HCT116 (cell line): ENCODE measurements at regions not wholly inside any gene's neighbourhood (a gene's known extent, or its start where the extent isn't known, plus 50 kb on each side); places are given as distances from the start of the nearest gene placed in this dataset.

ENCODE experiments used
- ATAC-seq: fragments of 200-7000 bp; cut with Tn5 transposase; 2 replicates; pipeline ENCODE4 v1.9.1; 2020; ENCODE audit warnings: mild to moderate bottlenecking, moderate library complexity
- BruUV-seq: library from RNA; stranded (reverse); fragments of 400-500 nt; replicated peaks from 2 replicates; lab custom pipeline; 2021; lab: Mats Ljungman, UMichigan
- CTCF ChIA-PET: fragments of 300-600 bp; sonication (Branson Sonifier 250); formaldehyde crosslinking; loops from one replicate; lab custom pipeline; 2021; ENCODE audit warnings: antibody characterized with exemption; lab: Charles Lee
- POLR2A ChIA-PET: fragments of 300-600, 350-600 bp; sonication (Branson Sonifier 250); formaldehyde crosslinking; loops from one replicate; lab custom pipeline; 2021; ENCODE audit warnings: antibody characterized with exemption; lab: Charles Lee
- RAD21 ChIA-PET, 2 experiments: fragments of 300-600 bp; sonication (Branson Sonifier 250); formaldehyde crosslinking; loops; one replicate each; lab custom pipeline; 2023; ENCODE audit warnings: low total read pairs in 2 of 2; ENCODE audit not compliant: uncharacterized antibody in 2 of 2, unreplicated experiment in 2 of 2, low non-redundant PET in 1 of 2; lab: Charles Lee
- DNase-seq: peaks from one replicate; pipeline ENCODE4 v3.0.0-alpha.2; 2010; ENCODE audit warnings: low read depth, low spot score
- H2AFZ ChIP-seq: fragments of 200-600 bp; shearing (Covaris generic), sonication (generic); 2 replicates; pipeline ENCODE4 v1.6.1; 2017; ENCODE audit warnings: low read depth, mixed run types, mixed read lengths, antibody characterized with exemption, low read length; ENCODE audit not compliant: poor library complexity, severe bottlenecking
- H3K27ac ChIP-seq: 2 replicates; pipeline ENCODE4 v1.5.1; 2012; ENCODE audit warnings: low read depth, low read length
- H3K27me3 ChIP-seq: fragments of 200-600 bp; sonication (generic); 2 replicates; pipeline ENCODE4 v1.6.1; 2016; ENCODE audit warnings: mixed run types, low read length, mixed read lengths; ENCODE audit not compliant: insufficient read depth
- H3K36me3 ChIP-seq, 2 experiments: fragments of 200-500 bp in 1 of 2; fragments of 200-600 bp in 1 of 2; sonication (Bioruptor generic) in 1 of 2; sonication (generic) in 1 of 2; 2 replicates each; pipeline versions ENCODE4 v1.5.1 to v1.6.1; 2014 to 2016; ENCODE audit warnings: low read length in 2 of 2, inconsistent platforms in 1 of 2, mixed read lengths in 1 of 2, mixed run types in 1 of 2; ENCODE audit not compliant: insufficient read depth in 2 of 2, control insufficient read depth in 1 of 2
- H3K4me1 ChIP-seq, 2 experiments: fragments of 200-600 bp in 1 of 2; sonication (generic) in 1 of 2; 2 replicates each; pipeline versions ENCODE4 v1.5.1 to v1.6.1; 2012 to 2017; ENCODE audit warnings: low read length in 2 of 2, inconsistent platforms in 1 of 2, mild to moderate bottlenecking in 1 of 2, mixed read lengths in 1 of 2, mixed run types in 1 of 2, moderate library complexity in 1 of 2; ENCODE audit not compliant: insufficient read depth in 2 of 2, control insufficient read depth in 1 of 2
- H3K4me2 ChIP-seq: fragments of 200-600 bp; sonication (generic); 2 replicates; pipeline ENCODE4 v1.6.1; 2017; ENCODE audit warnings: mixed run types, low read length, mixed read lengths
- H3K4me3 ChIP-seq, 2 experiments: fragments of 200-600 bp in 1 of 2; sonication (generic) in 1 of 2; replicated peaks in 1 of 2; 2 replicates each; pipeline ENCODE4 v1.5.1; 2011 to 2016; ENCODE audit warnings: low read length in 2 of 2, control low read depth in 1 of 2, low read depth in 1 of 2, mild to moderate bottlenecking in 1 of 2, mixed read lengths in 1 of 2, mixed run types in 1 of 2
- H3K79me2 ChIP-seq: fragments of 200-600 bp; sonication (generic); 2 replicates; pipeline ENCODE4 v1.6.1; 2017; ENCODE audit warnings: mild to moderate bottlenecking, mixed run types, low read length, moderate library complexity, mixed read lengths; ENCODE audit not compliant: insufficient read depth
- H3K9ac ChIP-seq: fragments of 200-600 bp; sonication (generic); 2 replicates; pipeline ENCODE4 v1.6.1; 2016; ENCODE audit warnings: low read length, mixed read lengths
- H3K9me2 ChIP-seq: fragments of 200-600 bp; sonication (generic), shearing (Covaris generic); 2 replicates; pipeline ENCODE4 v1.6.1; 2017; ENCODE audit warnings: mixed run types, mild to moderate bottlenecking, moderate library complexity; ENCODE audit not compliant: insufficient read depth
- H3K9me3 ChIP-seq, 2 experiments: fragments of 200-500 bp in 1 of 2; fragments of 200-600 bp in 1 of 2; sonication (Bioruptor generic) in 1 of 2; sonication (generic) in 1 of 2; 2 replicates each; pipeline ENCODE4 v1.6.1; 2014 to 2017; ENCODE audit warnings: low read length in 2 of 2, mixed read lengths in 2 of 2, inconsistent platforms in 1 of 2, low read depth in 1 of 2, mild to moderate bottlenecking in 1 of 2, mixed run types in 1 of 2, moderate library complexity in 1 of 2; ENCODE audit not compliant: control insufficient read depth in 1 of 2, insufficient read depth in 1 of 2
- H4K20me1 ChIP-seq: fragments of 200-600 bp; sonication (generic), shearing (Covaris generic); 2 replicates; pipeline ENCODE4 v1.6.1; 2017; ENCODE audit warnings: mixed run types, mild to moderate bottlenecking, moderate library complexity; ENCODE audit not compliant: insufficient read depth
- ATF3 ChIP-seq: IDR thresholded peaks from 2 replicates; pipeline ENCODE4 v1.6.1; 2012
- CEBPB ChIP-seq: IDR thresholded peaks from 2 replicates; pipeline ENCODE4 v1.6.1; 2012; ENCODE audit warnings: low read depth
- EGR1 ChIP-seq: IDR thresholded peaks from 2 replicates; pipeline ENCODE4 v1.6.1; 2012; ENCODE audit warnings: low read depth
- ELF1 ChIP-seq: IDR thresholded peaks from 2 replicates; pipeline ENCODE4 v1.6.1; 2012; ENCODE audit warnings: low read depth, borderline replicate concordance
- EZH2 ChIP-seq: fragments of 200-600 bp; sonication (generic); IDR thresholded peaks from 2 replicates; pipeline ENCODE4 v1.6.1; 2017; ENCODE audit warnings: antibody characterized with exemption, mixed run types
- EZH2phosphoT487 ChIP-seq: fragments of 200-600 bp; IDR thresholded peaks from 2 replicates; pipeline ENCODE4 v1.6.1; 2018; ENCODE audit warnings: antibody characterized with exemption, borderline replicate concordance
- JUND ChIP-seq: IDR thresholded peaks from 2 replicates; pipeline ENCODE4 v1.6.1; 2012
- MAX ChIP-seq: IDR thresholded peaks from 2 replicates; pipeline ENCODE4 v1.6.1; 2012
- POLR2A ChIP-seq: IDR thresholded peaks from 2 replicates; pipeline ENCODE4 v1.7.0; 2011; ENCODE audit warnings: borderline replicate concordance; ENCODE audit not compliant: insufficient read depth, insufficient read length; ENCODE audit errors: extremely low read depth
- POLR2AphosphoS5 ChIP-seq: IDR thresholded peaks from 2 replicates; pipeline ENCODE4 v1.6.1; 2011; ENCODE audit warnings: mild to moderate bottlenecking, low read depth, low read length, moderate library complexity
- RAD21 ChIP-seq: IDR thresholded peaks from 2 replicates; pipeline ENCODE4 v1.6.1; 2012; ENCODE audit warnings: low read depth, mild to moderate bottlenecking
- SIN3A ChIP-seq: IDR thresholded peaks from 2 replicates; pipeline ENCODE4 v1.6.1; 2012; ENCODE audit warnings: low read depth
- SP1 ChIP-seq: IDR thresholded peaks from 2 replicates; pipeline ENCODE4 v1.6.1; 2012; ENCODE audit warnings: low read depth
- TCF7L2 ChIP-seq: IDR thresholded peaks from 2 replicates; pipeline ENCODE4 v1.7.0; 2011; ENCODE audit warnings: borderline replicate concordance, inconsistent platforms; ENCODE audit not compliant: insufficient read depth, insufficient read length; ENCODE audit errors: extremely low read depth
- YY1 ChIP-seq: IDR thresholded peaks from 2 replicates; pipeline ENCODE4 v1.6.1; 2011; ENCODE audit warnings: low read length, low read depth, moderate library complexity, mild to moderate bottlenecking; ENCODE audit not compliant: insufficient replicate concordance; ENCODE audit errors: extremely low read depth
- ZFX ChIP-seq: fragments of 450-650 bp; IDR thresholded peaks from 2 replicates; pipeline ENCODE4 v1.6.1; 2017
- intact Hi-C: fragments of 100-400 bp; cut with micrococcal nuclease; formaldehyde crosslinking; loops from 2 replicates; pipeline ENCODE4 v1.10.0; 2022

- Histone ChIP-seq H3K79me2 (no peaks in the 10 kb centered on the region), H3K36me3 (no peaks in the 10 kb centered on the region), H3K27me3 (no peaks in the 10 kb centered on the region), H3K4me3 (no peak overlapping the region), H3K9me3 (peaks cover 3 to 22% of the 10 kb centered on the region in 2 experiments; a peak in 2 of 4 replicates), H2AFZ (no peak overlapping the region), H3K9ac (no peak overlapping the region), H3K27ac (no peak overlapping the region), H3K9me2 (no peaks in the 10 kb centered on the region), H3K4me2 (no peak overlapping the region), H3K4me1 (no peaks in the 10 kb centered on the region), H4K20me1 (no peaks in the 10 kb centered on the region)
- no peak for DNase-seq
- intact Hi-C loops: no loop called here
- no peak for TF ChIP-seq SIN3A
- no peak for TF ChIP-seq ATF3
- no peak for TF ChIP-seq ZFX
- no peak for TF ChIP-seq TCF7L2
- no peak for TF ChIP-seq JUND
- no peak for TF ChIP-seq POLR2A
- TF ChIP-seq RAD21: no peak
- TF ChIP-seq YY1: no peak
- TF ChIP-seq CEBPB: no peak
- no peak for TF ChIP-seq EGR1
- TF ChIP-seq SP1: no peak
- TF ChIP-seq EZH2phosphoT487: no peak
- no peak for TF ChIP-seq ELF1
- no peak for TF ChIP-seq POLR2AphosphoS5
- TF ChIP-seq EZH2: no peak
- no peak for TF ChIP-seq MAX
- ChIA-PET RAD21 (no interaction called here), POLR2A (no interaction called here), CTCF (no interaction called here)
- no TSS peak for BruUV-seq
- ATAC-seq: no peak
Observed at GRCh38 chr7:52472006-52472620, 563.3 kb upstream of the POM121L12 start.
